GM18519 (cell line): ENCODE measurements at regions not wholly inside any gene's neighbourhood (a gene's known extent, or its start where the extent isn't known, plus 50 kb on each side); places are given as distances from the start of the nearest gene placed in this dataset.

Source experiments
- ATAC-seq: cut with Tn5 transposase; IDR thresholded peaks from one replicate; pipeline ENCODE4 v1.9.1; 2021; ENCODE audit warnings: mild to moderate bottlenecking, moderate library complexity; ENCODE audit not compliant: unreplicated experiment, low FRiP score

GRCh38 chr1:81452693-81453366, 347.9 kb upstream of the ADGRL2 start:
- ATAC-seq, result no peak

GRCh38 chr1:81449786-81450185, 350.9 kb upstream of the ADGRL2 start:
- no peak for ATAC-seq

- ATAC-seq, result no peak
These were observed 354.6 kb upstream of the ADGRL2 start for GRCh38 chr1:81446000-81446669.

- peak; percentile 53 for ATAC-seq
These were observed 357.4 kb upstream of the ADGRL2 start for GRCh38 chr1:81443288-81443687.

- ATAC-seq, result peak; percentile 61
These were observed 361.5 kb upstream of the ADGRL2 start for GRCh38 chr1:81439046-81439823.

GRCh38 chr1:81437649-81438048, 363.1 kb upstream of the ADGRL2 start:
- peak; percentile 77 for ATAC-seq

GRCh38 chr1:81437213-81437612, 363.5 kb upstream of the ADGRL2 start:
- ATAC-seq, result no peak

GRCh38 chr1:81435175-81435574, 365.6 kb upstream of the ADGRL2 start:
- no peak for ATAC-seq

- no peak for ATAC-seq
These were observed 367.1 kb upstream of the ADGRL2 start for GRCh38 chr1:81433676-81434075.

- no peak for ATAC-seq
These were observed 368.1 kb upstream of the ADGRL2 start for GRCh38 chr1:81432654-81433109.

- ATAC-seq, result no peak
These were observed 368.7 kb upstream of the ADGRL2 start for GRCh38 chr1:81432059-81432458.

- no peak for ATAC-seq
These were observed 369.1 kb upstream of the ADGRL2 start for GRCh38 chr1:81431624-81432000.

GRCh38 chr1:81430955-81431623, 369.6 kb upstream of the ADGRL2 start:
- no peak for ATAC-seq

GRCh38 chr1:81430236-81430938, 370.3 kb upstream of the ADGRL2 start:
- ATAC-seq, result no peak

- no peak for ATAC-seq
These were observed 371.7 kb upstream of the ADGRL2 start for GRCh38 chr1:81428998-81429397.

- no peak for ATAC-seq
These were observed 375.9 kb upstream of the ADGRL2 start for GRCh38 chr1:81424816-81425215.

GRCh38 chr1:81424061-81424460, 376.7 kb upstream of the ADGRL2 start:
- no peak for ATAC-seq

- ATAC-seq, result no peak
These were observed 380.0 kb upstream of the ADGRL2 start for GRCh38 chr1:81420760-81421159.

GRCh38 chr1:81414488-81415015, 386.2 kb upstream of the ADGRL2 start:
- ATAC-seq, result peak; percentile 93

GRCh38 chr1:81412954-81413353, 387.8 kb upstream of the ADGRL2 start:
- no peak for ATAC-seq
